ENCODE measurements at regions not wholly inside any gene's neighbourhood (a gene's known extent, or its start where the extent isn't known, plus 50 kb on each side); places are given as distances from the start of the nearest gene placed in this dataset.

GRCh38 chr15:61641645-61642044 lies 412.5 kb upstream of the RORA start:
- no peak for TF ChIP-seq CTCF (IDR thresholded peaks at IDR 0.05)
- TF ChIP-seq POLR2A (IDR thresholded peaks at IDR 0.05): no peak
